Choroid plexus epithelial cell (primary cell): ENCODE measurements at regions not wholly inside any gene's neighbourhood (a gene's known extent, or its start where the extent isn't known, plus 50 kb on each side); places are given as distances from the start of the nearest gene placed in this dataset.

Experiments
- DNase-seq: peaks from one replicate; pipeline ENCODE4 v3.0.0-alpha.2; 2010; ENCODE audit warnings: low read depth
- H3K4me3 ChIP-seq: 2 replicates; pipeline ENCODE4 v1.5.1; 2011; ENCODE audit warnings: low read depth, mild to moderate bottlenecking, control low read depth, low read length, moderate library complexity
- TF ChIP-seq, protein P1 (sequence below): conservative IDR thresholded peaks from 2 replicates; pipeline ENCODE4 v1.5.1; 2011; ENCODE audit warnings: low read depth, mild to moderate bottlenecking, control low read depth, inconsistent platforms, low read length, moderate library complexity

DNA sequence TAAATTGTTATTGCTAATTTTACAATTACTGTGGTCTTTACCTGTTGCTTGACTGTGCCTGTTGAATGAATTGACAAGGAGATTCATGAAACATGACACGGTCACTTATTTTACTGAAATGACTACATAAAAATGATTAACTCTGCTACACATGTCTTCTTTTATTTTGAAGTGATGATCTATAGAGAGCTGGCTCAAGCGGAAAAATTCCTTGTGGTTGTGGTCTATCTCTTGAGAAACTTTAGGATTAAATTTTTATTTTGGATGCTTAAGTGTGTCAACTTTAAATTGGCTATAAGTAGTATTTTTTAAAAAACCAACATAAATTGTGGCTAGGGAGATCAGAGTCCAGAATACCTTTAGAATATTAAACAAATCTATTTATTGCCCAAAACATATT is 131.8 kb upstream of the PITX2 start:
- TF ChIP-seq, protein P1, sequence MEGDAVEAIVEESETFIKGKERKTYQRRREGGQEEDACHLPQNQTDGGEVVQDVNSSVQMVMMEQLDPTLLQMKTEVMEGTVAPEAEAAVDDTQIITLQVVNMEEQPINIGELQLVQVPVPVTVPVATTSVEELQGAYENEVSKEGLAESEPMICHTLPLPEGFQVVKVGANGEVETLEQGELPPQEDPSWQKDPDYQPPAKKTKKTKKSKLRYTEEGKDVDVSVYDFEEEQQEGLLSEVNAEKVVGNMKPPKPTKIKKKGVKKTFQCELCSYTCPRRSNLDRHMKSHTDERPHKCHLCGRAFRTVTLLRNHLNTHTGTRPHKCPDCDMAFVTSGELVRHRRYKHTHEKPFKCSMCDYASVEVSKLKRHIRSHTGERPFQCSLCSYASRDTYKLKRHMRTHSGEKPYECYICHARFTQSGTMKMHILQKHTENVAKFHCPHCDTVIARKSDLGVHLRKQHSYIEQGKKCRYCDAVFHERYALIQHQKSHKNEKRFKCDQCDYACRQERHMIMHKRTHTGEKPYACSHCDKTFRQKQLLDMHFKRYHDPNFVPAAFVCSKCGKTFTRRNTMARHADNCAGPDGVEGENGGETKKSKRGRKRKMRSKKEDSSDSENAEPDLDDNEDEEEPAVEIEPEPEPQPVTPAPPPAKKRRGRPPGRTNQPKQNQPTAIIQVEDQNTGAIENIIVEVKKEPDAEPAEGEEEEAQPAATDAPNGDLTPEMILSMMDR = no peak
- DNase-seq = no peak
- no peak overlapping the region for H3K4me3 ChIP-seq

DNA sequence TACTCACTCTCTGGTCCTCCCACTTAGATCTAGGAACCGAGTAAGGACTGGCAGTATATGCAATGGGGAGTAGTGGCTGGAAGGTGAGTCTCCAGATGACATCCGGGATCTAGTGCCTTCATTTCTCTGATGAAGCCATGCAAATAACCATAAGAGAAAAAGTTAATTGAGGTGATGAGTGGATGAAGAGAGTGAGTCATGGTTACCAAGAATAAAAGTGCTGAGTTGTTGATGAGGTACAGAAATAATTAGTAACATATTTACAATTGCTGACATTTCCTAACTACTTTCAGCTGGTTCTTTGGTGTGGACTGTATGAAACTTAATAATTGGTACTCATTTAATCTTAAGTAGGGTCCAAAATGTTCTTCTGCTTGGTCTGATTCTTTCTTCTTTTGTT is 146.7 kb upstream of the PITX2 start:
- TF ChIP-seq, protein P1 = no peak
- H3K4me3 ChIP-seq = no peak overlapping the region
- DNase-seq = no peak

- no peak overlapping the region for H3K4me3 ChIP-seq
- DNase-seq = no peak
- TF ChIP-seq, protein P1 = no peak
Observed at GRCh38 chr4:110770353-110770752, 147.5 kb upstream of the PITX2 start.

DNA sequence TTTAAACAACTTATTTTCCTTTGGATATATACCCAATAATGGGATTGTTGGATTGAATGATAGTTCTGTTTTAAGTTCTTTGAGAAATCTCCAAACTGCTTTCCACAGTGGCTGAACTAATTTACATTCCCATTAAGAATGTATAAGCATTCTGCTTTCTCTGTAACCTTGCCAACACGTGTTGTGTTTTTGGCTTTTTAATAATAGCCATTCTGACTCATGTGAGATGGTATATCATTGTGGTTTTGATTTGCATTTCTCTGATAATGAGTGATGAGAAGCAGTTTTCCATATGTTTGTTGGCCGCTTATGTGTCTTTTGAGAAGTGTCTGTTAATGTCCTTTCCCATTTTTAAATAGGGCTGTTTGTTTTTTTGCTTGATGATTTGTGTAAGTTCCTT is 155.6 kb upstream of the PITX2 start:
- H3K4me3 ChIP-seq = no peak overlapping the region
- TF ChIP-seq, protein P1 = no peak
- no peak for DNase-seq

GRCh38 chr4:110780538-110780937 is 157.7 kb upstream of the PITX2 start:
- no peak for DNase-seq
- H3K4me3 ChIP-seq = no peak overlapping the region
- TF ChIP-seq, protein P1 = no peak

GRCh38 chr4:110781944-110782343 is 159.1 kb upstream of the PITX2 start:
- no peak overlapping the region for H3K4me3 ChIP-seq
- TF ChIP-seq, protein P1 = no peak
- DNase-seq = no peak

- no peak overlapping the region for H3K4me3 ChIP-seq
- TF ChIP-seq, protein P1 = no peak
- no peak for DNase-seq
Observed at GRCh38 chr4:110787109-110787508, 164.2 kb upstream of the PITX2 start.
